Muscle of leg (tissue), 3 donors: ENCODE measurements at regions not wholly inside any gene's neighbourhood (a gene's known extent, or its start where the extent isn't known, plus 50 kb on each side); places are given as distances from the start of the nearest gene placed in this dataset.

Experiments used
- DNase-seq: peaks from one replicate; pipeline ENCODE4 v3.0.0; 2013
- H3K27ac ChIP-seq: one replicate; pipeline ENCODE4 v1.5.1; 2013; ENCODE audit warnings: mild to moderate bottlenecking, low read length, control low read depth
- H3K27me3 ChIP-seq: one replicate; pipeline ENCODE4 v1.6.1; 2013; ENCODE audit warnings: low read length; ENCODE audit not compliant: control insufficient read depth, insufficient read depth
- H3K36me3 ChIP-seq: one replicate; pipeline ENCODE4 v1.6.1; 2013; ENCODE audit warnings: low read length; ENCODE audit not compliant: control insufficient read depth, insufficient read depth
- H3K4me1 ChIP-seq: one replicate; pipeline ENCODE4 v1.6.1; 2013; ENCODE audit warnings: low read length; ENCODE audit not compliant: control insufficient read depth, insufficient read depth
- H3K4me3 ChIP-seq: one replicate; pipeline ENCODE4 v1.5.1; 2013; ENCODE audit warnings: low read length, control low read depth
- H3K9me3 ChIP-seq: replicated peaks from 2 replicates; pipeline ENCODE4 v1.6.1; 2013; ENCODE audit warnings: low read depth, low read length; ENCODE audit not compliant: control insufficient read depth
- WGBS: methylation state at CpG from one replicate; pipeline ENCODE4 v1.1.5; 2013; ENCODE audit warnings: missing lambda C conversion rate; ENCODE audit not compliant: insufficient coverage; 5-methylcytosine and 5-hydroxymethylcytosine counted together

DNA sequence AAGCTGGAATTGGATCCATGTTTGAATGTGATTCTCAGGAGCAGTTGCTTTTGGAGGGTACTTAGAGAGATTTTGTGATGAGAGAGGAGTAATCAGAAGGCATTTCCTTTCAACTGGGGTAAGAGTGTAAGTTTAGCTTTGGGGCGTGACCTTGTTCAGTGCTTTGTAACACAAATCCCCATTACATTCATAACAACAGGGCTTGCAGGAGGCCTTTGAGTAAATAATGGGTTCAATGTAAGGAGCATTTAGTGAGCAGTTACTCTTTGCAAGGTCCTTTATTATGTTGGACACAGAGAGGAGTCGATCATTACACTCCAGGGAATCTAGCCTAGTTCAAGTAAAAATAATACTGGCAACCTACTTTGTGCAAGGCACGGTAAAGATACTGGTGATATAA, 74.0 kb upstream of the AFF2 start:
- H3K36me3 ChIP-seq = no peaks in the 10 kb centered on the region
- no peaks in the 10 kb centered on the region for H3K27me3 ChIP-seq
- H3K9me3 ChIP-seq = no peaks in the 10 kb centered on the region
- no peak overlapping the region for H3K4me3 ChIP-seq
- no peaks in the 10 kb centered on the region for H3K4me1 ChIP-seq
- no peak for DNase-seq
- 29% methylated on average over 1 of the region's 3 CpGs for WGBS
- H3K27ac ChIP-seq = no peak overlapping the region

GRCh38 chrX:148441387-148441786, 59.0 kb upstream of the AFF2 start:
- no peak overlapping the region for H3K4me3 ChIP-seq
- H3K36me3 ChIP-seq = no peaks in the 10 kb centered on the region
- no peaks in the 10 kb centered on the region for H3K27me3 ChIP-seq
- WGBS = no CpG with 5 or more reads among the region's 3 CpGs
- no peak for DNase-seq
- H3K9me3 ChIP-seq = no peaks in the 10 kb centered on the region
- H3K27ac ChIP-seq = no peak overlapping the region
- H3K4me1 ChIP-seq = no peaks in the 10 kb centered on the region

DNA sequence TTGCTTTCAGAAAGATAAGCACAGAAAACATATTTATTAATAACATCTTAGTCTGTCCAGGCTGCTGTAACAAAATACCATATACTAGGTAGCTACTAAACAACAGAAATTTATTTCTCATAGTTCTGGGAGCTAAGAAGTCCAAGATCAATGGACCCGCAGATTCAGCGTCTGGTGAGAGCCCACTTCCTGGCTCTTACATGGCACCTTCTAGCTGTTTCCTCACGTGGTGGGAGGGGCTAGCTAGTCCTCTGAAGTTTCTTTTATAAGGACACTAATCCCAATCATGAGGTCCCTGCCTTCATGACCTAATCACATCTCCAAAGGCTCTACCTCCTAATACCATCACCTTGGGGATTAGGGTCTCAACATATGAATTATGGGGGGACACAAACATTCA, 57.2 kb upstream of the AFF2 start:
- no peaks in the 10 kb centered on the region for H3K27me3 ChIP-seq
- no CpG with 5 or more reads among the region's 3 CpGs for WGBS
- DNase-seq = no peak
- no peaks in the 10 kb centered on the region for H3K36me3 ChIP-seq
- H3K27ac ChIP-seq = no peak overlapping the region
- H3K4me3 ChIP-seq = no peak overlapping the region
- no peaks in the 10 kb centered on the region for H3K9me3 ChIP-seq
- H3K4me1 ChIP-seq = no peaks in the 10 kb centered on the region

GRCh38 chrX:148448686-148449085, 51.7 kb upstream of the AFF2 start:
- Histone ChIP-seq H3K36me3 (no peaks in the 10 kb centered on the region), H3K4me1 (no peaks in the 10 kb centered on the region), H3K4me3 (no peak overlapping the region), H3K27me3 (peaks cover 2% of the 10 kb centered on the region), H3K27ac (no peak overlapping the region), H3K9me3 (no peaks in the 10 kb centered on the region)
- DNase-seq = no peak
- WGBS = 74% methylated on average over 4 of the region's 4 CpGs
